ENCODE measurements at regions not wholly inside any gene's neighbourhood (a gene's known extent, or its start where the extent isn't known, plus 50 kb on each side); places are given as distances from the start of the nearest gene placed in this dataset.

DNA sequence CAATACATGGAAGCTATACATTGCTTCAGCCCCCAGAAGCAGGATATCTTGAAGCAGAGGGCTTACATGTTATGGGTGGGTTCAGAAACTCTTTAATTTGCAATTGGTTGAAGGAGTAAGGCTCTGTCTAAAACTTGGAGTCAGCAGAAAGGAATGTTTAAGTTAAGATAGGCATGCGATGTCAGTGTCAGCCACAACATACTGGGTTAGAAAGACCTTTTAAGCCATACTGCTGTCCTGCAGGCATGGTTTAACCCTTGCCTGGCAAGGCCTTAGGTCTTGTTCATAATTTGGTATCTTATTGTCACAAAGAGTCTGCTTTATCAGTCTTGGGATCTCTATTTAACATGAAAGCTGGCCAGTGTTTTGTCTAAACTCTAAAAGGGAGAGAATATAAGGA is 1619.6 kb upstream of the WWC1 start:
- TF ChIP-seq CTCF (IDR thresholded peaks at IDR 0.05; ENCODE audit: low read length) (no peak), EZH2 (IDR thresholded peaks at IDR 0.05; ENCODE audit: borderline replicate concordance, low read length) (no peak)
- H4K20me1 ChIP-seq (ENCODE audit: insufficient read depth, low read length) = no peaks in the 10 kb centered on the region
- no peaks in the 10 kb centered on the region for H3K79me2 ChIP-seq (ENCODE audit: insufficient read depth, low read length)
- no peak overlapping the region for H2AFZ ChIP-seq (ENCODE audit: low read length)
- no peaks in the 10 kb centered on the region for H3K4me1 ChIP-seq (ENCODE audit: insufficient read depth, low read length, severe bottlenecking)
- H3K36me3 ChIP-seq (ENCODE audit: insufficient read depth, low read length) = no peaks in the 10 kb centered on the region
- H3K27me3 ChIP-seq (ENCODE audit: insufficient read depth, low read length) = no peaks in the 10 kb centered on the region
- H3F3A ChIP-seq (ENCODE audit: insufficient read depth, low read length) = no peaks in the 10 kb centered on the region
- H3K9me2 ChIP-seq (ENCODE audit: low read depth, low read length) = no peaks in the 10 kb centered on the region
- H3K27ac ChIP-seq (ENCODE audit: low read depth, low read length, poor library complexity, severe bottlenecking) = no peak overlapping the region
- no peak overlapping the region for H3K9ac ChIP-seq (ENCODE audit: low read length)
- H3K9me3 ChIP-seq (ENCODE audit: low read length) = no peaks in the 10 kb centered on the region
- H3K4me3 ChIP-seq (ENCODE audit: low read depth, low read length, poor library complexity, severe bottlenecking) = no peak overlapping the region
- no peak overlapping the region for H3K4me2 ChIP-seq (ENCODE audit: low read length)

GRCh38 chr5:166672431-166672830 is 1619.0 kb upstream of the WWC1 start:
- H3K9me2 ChIP-seq (ENCODE audit: low read depth, low read length) = no peaks in the 10 kb centered on the region
- H3K27ac ChIP-seq (ENCODE audit: low read depth, low read length, poor library complexity, severe bottlenecking) = no peak overlapping the region
- no peak overlapping the region for H3K4me3 ChIP-seq (ENCODE audit: low read depth, low read length, poor library complexity, severe bottlenecking)
- H4K20me1 ChIP-seq (ENCODE audit: insufficient read depth, low read length) = no peaks in the 10 kb centered on the region
- H3K79me2 ChIP-seq (ENCODE audit: insufficient read depth, low read length) = no peaks in the 10 kb centered on the region
- H3K9ac ChIP-seq (ENCODE audit: low read length) = no peak overlapping the region
- H3K36me3 ChIP-seq (ENCODE audit: insufficient read depth, low read length) = no peaks in the 10 kb centered on the region
- H3K4me2 ChIP-seq (ENCODE audit: low read length) = no peak overlapping the region
- TF ChIP-seq EZH2 (IDR thresholded peaks at IDR 0.05; ENCODE audit: borderline replicate concordance, low read length) (no peak), CTCF (IDR thresholded peaks at IDR 0.05; ENCODE audit: low read length) (no peak)
- H3K9me3 ChIP-seq (ENCODE audit: low read length) = no peaks in the 10 kb centered on the region
- H2AFZ ChIP-seq (ENCODE audit: low read length) = no peak overlapping the region
- H3K27me3 ChIP-seq (ENCODE audit: insufficient read depth, low read length) = no peaks in the 10 kb centered on the region
- no peaks in the 10 kb centered on the region for H3K4me1 ChIP-seq (ENCODE audit: insufficient read depth, low read length, severe bottlenecking)
- H3F3A ChIP-seq (ENCODE audit: insufficient read depth, low read length) = no peaks in the 10 kb centered on the region

- no peak overlapping the region for H3K4me2 ChIP-seq (ENCODE audit: low read length)
- TF ChIP-seq CTCF (IDR thresholded peaks at IDR 0.05; ENCODE audit: low read length) (no peak), EZH2 (IDR thresholded peaks at IDR 0.05; ENCODE audit: borderline replicate concordance, low read length) (no peak)
- H2AFZ ChIP-seq (ENCODE audit: low read length) = no peak overlapping the region
- H3K27me3 ChIP-seq (ENCODE audit: insufficient read depth, low read length) = no peaks in the 10 kb centered on the region
- H3K9me2 ChIP-seq (ENCODE audit: low read depth, low read length) = no peaks in the 10 kb centered on the region
- H3K36me3 ChIP-seq (ENCODE audit: insufficient read depth, low read length) = no peaks in the 10 kb centered on the region
- no peak overlapping the region for H3K9ac ChIP-seq (ENCODE audit: low read length)
- no peak overlapping the region for H3K4me3 ChIP-seq (ENCODE audit: low read depth, low read length, poor library complexity, severe bottlenecking)
- no peaks in the 10 kb centered on the region for H3K4me1 ChIP-seq (ENCODE audit: insufficient read depth, low read length, severe bottlenecking)
- H3F3A ChIP-seq (ENCODE audit: insufficient read depth, low read length) = no peaks in the 10 kb centered on the region
- H3K27ac ChIP-seq (ENCODE audit: low read depth, low read length, poor library complexity, severe bottlenecking) = no peak overlapping the region
- no peaks in the 10 kb centered on the region for H3K79me2 ChIP-seq (ENCODE audit: insufficient read depth, low read length)
- H3K9me3 ChIP-seq (ENCODE audit: low read length) = no peaks in the 10 kb centered on the region
- H4K20me1 ChIP-seq (ENCODE audit: insufficient read depth, low read length) = no peaks in the 10 kb centered on the region
Measured at GRCh38 chr5:166677891-166678290, 1613.6 kb upstream of the WWC1 start.
